ENCODE measurements at regions not wholly inside any gene's neighbourhood (a gene's known extent, or its start where the extent isn't known, plus 50 kb on each side); places are given as distances from the start of the nearest gene placed in this dataset.
"Not testable (repeated sequence)": the region's sequence is repeated elsewhere in the genome, so short reads cannot be mapped to it uniquely, and the experiment has no call there.

DNA sequence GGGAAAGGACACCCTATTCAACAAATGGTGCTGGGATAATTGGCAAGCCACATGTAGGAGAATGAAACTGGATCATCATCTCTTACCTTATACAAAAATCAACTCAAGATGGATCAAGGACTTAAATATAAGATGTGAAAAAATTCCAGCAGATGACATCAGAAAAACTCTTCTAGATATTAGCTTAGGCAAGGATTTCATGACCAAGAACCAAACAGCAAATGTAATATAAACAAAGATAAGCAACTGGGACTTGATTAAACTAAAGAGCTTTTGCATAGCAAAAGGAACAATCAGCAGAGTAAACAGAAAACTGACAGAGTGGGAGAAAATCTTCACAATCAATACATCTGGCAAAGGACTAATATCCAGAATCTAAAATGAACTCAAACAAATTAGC is 54.5 kb upstream of the SPTLC3 start:
- TF ChIP-seq SPI1, POLR2AphosphoS5 (IDR thresholded peaks at IDR 0.05; ENCODE audit: low read depth, low read length): not testable (repeated sequence)

Measured in GM12891 (cell line).